Uterus (tissue), 3 donors: ENCODE measurements at regions not wholly inside any gene's neighbourhood (a gene's known extent, or its start where the extent isn't known, plus 50 kb on each side); places are given as distances from the start of the nearest gene placed in this dataset.

Experiments
- DNase-seq, 2 donors: peaks; one replicate each; pipeline ENCODE4 v3.0.0-alpha.2; 2019 to 2020
- H3K27ac ChIP-seq, 2 donors: fragments of 200-600 bp; sonication (generic); 1 replicate in 1 of 2; 2 replicates in 1 of 2; pipeline ENCODE4 v1.5.1; 2016 to 2018
- H3K27me3 ChIP-seq, 2 donors: fragments of 200-600 bp; sonication (generic); one replicate each; pipeline ENCODE4 v1.5.1; 2018 to 2019; ENCODE audit warnings: control low read depth in 1 of 2
- H3K36me3 ChIP-seq, 2 donors: fragments of 200-600 bp; sonication (generic); one replicate each; pipeline ENCODE4 v1.5.1; 2019; ENCODE audit warnings: control low read depth in 1 of 2
- H3K4me1 ChIP-seq, 2 donors: fragments of 200-600 bp; sonication (generic); one replicate each; pipeline ENCODE4 v1.5.1; 2018 to 2019; ENCODE audit warnings: control low read depth in 1 of 2
- H3K4me3 ChIP-seq, 2 donors: fragments of 200-600 bp; sonication (generic); 1 replicate in 1 of 2; 2 replicates in 1 of 2; pipeline ENCODE4 v1.5.1; 2018 to 2019; ENCODE audit warnings: mild to moderate bottlenecking in 1 of 2
- H3K9me3 ChIP-seq, 2 donors: fragments of 200-600 bp; sonication (generic); one replicate each; pipeline ENCODE4 v1.5.1; 2019; ENCODE audit warnings: control low read depth in 1 of 2
- POLR2A ChIP-seq, 2 donors: fragments of 450-650 bp; IDR thresholded peaks; one replicate each; pipeline ENCODE4 v1.6.1; 2016; ENCODE audit warnings: antibody characterized with exemption in 2 of 2, mild to moderate bottlenecking in 1 of 2, moderate library complexity in 1 of 2
- intact Hi-C: fragments of 100-400 bp; cut with DNase I; formaldehyde crosslinking; loops from one replicate; pipeline ENCODE4 v1.15.1; 2023; ENCODE audit warnings: low total_unique reads
- TF ChIP-seq, protein P1 (sequence below), 4 experiments: fragments of 200-600 bp in 2 of 4; fragments of 450-650 bp in 2 of 4; sonication (generic) in 2 of 4; IDR thresholded peaks; one replicate each; pipeline ENCODE4 v1.5.1; 2016 to 2019; ENCODE audit warnings: antibody characterized with exemption in 4 of 4, mild to moderate bottlenecking in 2 of 4, moderate library complexity in 1 of 4
- donor health status: DM: yes; HTN: yes; CAD: no.

DNA sequence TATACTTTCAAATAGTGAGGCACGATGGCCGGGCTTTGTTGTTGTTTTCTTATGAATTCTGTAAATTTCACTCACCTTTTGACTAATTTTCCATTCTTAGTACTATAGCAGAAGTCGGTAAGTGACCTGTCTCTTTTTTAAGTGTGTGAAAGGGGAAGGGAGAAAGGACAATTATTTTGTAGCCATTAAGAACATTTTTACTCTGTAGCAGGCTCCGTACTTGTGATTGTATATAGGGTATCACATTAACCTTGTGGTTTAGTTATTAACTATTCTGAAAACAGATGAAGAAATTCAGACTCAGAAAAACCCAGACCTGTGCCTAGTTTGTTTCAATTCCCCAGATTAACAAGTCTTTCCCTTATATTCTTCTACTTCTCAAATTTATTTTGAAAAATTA, 78.7 kb downstream of the CASP12 start:
- no peaks in the 10 kb centered on the region for H3K9me3 ChIP-seq
- intact Hi-C loops, result no loop called here
- no peak for DNase-seq
- H3K27me3 ChIP-seq, result no peaks in the 10 kb centered on the region
- no peak overlapping the region for H3K4me3 ChIP-seq
- no peaks in the 10 kb centered on the region for H3K4me1 ChIP-seq
- H3K36me3 ChIP-seq, result no peaks in the 10 kb centered on the region
- TF ChIP-seq, protein P1, sequence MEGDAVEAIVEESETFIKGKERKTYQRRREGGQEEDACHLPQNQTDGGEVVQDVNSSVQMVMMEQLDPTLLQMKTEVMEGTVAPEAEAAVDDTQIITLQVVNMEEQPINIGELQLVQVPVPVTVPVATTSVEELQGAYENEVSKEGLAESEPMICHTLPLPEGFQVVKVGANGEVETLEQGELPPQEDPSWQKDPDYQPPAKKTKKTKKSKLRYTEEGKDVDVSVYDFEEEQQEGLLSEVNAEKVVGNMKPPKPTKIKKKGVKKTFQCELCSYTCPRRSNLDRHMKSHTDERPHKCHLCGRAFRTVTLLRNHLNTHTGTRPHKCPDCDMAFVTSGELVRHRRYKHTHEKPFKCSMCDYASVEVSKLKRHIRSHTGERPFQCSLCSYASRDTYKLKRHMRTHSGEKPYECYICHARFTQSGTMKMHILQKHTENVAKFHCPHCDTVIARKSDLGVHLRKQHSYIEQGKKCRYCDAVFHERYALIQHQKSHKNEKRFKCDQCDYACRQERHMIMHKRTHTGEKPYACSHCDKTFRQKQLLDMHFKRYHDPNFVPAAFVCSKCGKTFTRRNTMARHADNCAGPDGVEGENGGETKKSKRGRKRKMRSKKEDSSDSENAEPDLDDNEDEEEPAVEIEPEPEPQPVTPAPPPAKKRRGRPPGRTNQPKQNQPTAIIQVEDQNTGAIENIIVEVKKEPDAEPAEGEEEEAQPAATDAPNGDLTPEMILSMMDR (IDR thresholded peaks at IDR 0.05), result no peak
- no peak for TF ChIP-seq POLR2A (IDR thresholded peaks at IDR 0.05)
- no peak overlapping the region for H3K27ac ChIP-seq

DNA sequence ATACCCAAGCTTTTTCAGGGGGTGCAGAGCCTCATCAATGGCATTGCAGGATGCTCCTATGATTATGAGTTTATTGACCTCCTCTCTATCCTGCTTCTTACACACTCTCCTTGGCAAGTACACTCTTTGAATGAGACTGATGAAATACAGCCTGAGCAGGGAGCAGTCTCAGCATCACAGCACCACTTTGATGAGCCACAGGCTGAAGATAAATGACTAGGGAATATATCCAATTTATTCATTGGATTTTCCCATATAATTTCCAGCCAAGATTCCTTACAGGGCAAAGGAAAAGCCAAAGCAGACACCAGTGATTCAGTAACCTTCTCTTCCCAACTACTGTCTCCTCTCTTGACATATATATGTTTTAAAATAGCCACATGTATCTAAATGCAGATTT, 79.2 kb downstream of the CASP12 start:
- H3K4me3 ChIP-seq, result no peak overlapping the region
- DNase-seq, result no peak
- TF ChIP-seq POLR2A (IDR thresholded peaks at IDR 0.05), result no peak
- no peaks in the 10 kb centered on the region for H3K9me3 ChIP-seq
- no peak overlapping the region for H3K27ac ChIP-seq
- intact Hi-C loops, result no loop called here
- H3K36me3 ChIP-seq, result no peaks in the 10 kb centered on the region
- no peaks in the 10 kb centered on the region for H3K4me1 ChIP-seq
- no peaks in the 10 kb centered on the region for H3K27me3 ChIP-seq

DNA sequence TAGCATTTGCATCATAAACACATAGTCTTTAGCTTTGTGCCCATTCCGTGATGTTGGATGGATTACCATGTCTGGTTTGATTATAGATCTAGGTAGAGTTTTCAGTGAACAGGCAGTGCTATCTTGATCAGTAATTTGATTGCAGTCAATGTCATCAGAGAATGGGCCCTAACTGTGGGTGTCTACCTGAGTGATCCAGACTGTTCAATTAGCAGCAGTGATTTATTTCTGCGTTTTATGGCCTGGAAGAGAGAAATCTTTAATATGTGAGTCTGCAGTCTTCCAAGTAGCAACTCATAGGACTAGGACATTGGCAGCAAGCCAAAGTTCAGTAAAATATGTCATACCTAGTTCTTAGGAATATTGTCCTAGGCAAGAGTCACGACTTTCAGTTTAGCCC, 80.3 kb downstream of the CASP12 start:
- no peak overlapping the region for H3K27ac ChIP-seq
- H3K27me3 ChIP-seq, result no peaks in the 10 kb centered on the region
- DNase-seq, result no peak
- no peaks in the 10 kb centered on the region for H3K36me3 ChIP-seq
- no peaks in the 10 kb centered on the region for H3K9me3 ChIP-seq
- no peaks in the 10 kb centered on the region for H3K4me1 ChIP-seq
- no peak overlapping the region for H3K4me3 ChIP-seq
- TF ChIP-seq, protein P1 (IDR thresholded peaks at IDR 0.05), result no peak
- intact Hi-C loops, result no loop called here

DNA sequence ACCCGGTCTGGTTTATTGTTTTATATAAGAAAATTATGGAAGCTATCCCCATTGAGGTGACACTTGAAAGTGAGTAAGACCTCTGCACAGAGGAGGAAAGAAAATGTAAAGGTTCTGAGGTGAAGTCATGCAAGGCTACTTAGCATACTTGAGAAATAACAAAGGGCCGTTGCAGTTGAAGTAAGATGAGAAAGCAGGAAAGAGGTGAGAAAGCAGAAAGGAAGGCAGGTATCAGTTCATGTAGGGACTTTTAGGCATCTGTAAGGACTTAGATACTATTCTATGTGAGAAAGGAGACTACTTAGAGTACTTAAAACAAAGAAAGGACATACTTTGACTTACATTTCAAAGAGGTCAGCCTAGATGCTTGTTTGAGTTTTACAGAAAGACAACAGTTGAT, 84.7 kb downstream of the CASP12 start:
- Histone ChIP-seq H3K4me1 (no peaks in the 10 kb centered on the region), H3K27me3 (no peaks in the 10 kb centered on the region), H3K9me3 (no peaks in the 10 kb centered on the region), H3K4me3 (no peak overlapping the region), H3K27ac (no peak overlapping the region), H3K36me3 (no peaks in the 10 kb centered on the region)
- intact Hi-C loops, result no loop called here
- TF ChIP-seq POLR2A (IDR thresholded peaks at IDR 0.05), result no peak
- TF ChIP-seq, protein P1 (IDR thresholded peaks at IDR 0.05), result no peak
- DNase-seq, result no peak

DNA sequence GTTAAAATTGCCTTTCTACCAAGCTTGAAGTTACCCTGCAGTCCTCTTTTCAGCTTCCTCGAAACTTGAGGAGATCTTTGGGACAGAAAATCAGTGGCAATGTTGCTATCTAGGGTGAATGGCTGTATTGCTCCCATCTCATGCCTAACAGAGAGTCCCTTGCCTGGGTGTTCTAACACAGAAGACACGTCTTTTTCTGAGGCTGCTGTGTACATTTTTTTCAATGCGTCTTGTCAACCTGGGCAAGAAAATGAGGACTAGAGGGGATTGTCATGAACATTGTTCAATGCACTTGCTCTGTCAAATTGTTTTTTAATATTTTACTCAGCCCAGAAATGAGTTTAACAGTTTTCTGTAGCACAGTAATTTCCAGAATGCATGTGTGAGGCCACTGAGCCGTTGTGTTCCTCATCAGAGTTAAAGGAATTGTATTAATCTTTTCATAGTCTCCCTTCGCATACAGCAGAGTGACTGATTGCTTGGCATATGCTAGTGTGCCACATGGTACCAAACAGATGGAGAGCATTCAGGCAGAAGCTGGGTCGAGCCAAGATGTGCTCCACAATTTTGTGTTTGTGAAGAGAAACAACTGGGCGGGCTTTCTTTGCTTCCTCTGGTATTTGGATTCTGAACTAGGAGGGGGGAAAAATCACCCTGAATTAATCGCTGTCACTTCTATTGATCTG, 86.0 kb downstream of the CASP12 start:
- Histone ChIP-seq H3K27me3 (no peaks in the 10 kb centered on the region), H3K4me3 (no peak overlapping the region), H3K36me3 (no peaks in the 10 kb centered on the region), H3K4me1 (no peaks in the 10 kb centered on the region), H3K9me3 (no peaks in the 10 kb centered on the region), H3K27ac (no peak overlapping the region)
- DNase-seq, result no peak
- intact Hi-C loops, result no loop called here
- TF ChIP-seq, protein P1 (IDR thresholded peaks at IDR 0.05), result no peak
- TF ChIP-seq POLR2A (IDR thresholded peaks at IDR 0.05), result no peak

DNA sequence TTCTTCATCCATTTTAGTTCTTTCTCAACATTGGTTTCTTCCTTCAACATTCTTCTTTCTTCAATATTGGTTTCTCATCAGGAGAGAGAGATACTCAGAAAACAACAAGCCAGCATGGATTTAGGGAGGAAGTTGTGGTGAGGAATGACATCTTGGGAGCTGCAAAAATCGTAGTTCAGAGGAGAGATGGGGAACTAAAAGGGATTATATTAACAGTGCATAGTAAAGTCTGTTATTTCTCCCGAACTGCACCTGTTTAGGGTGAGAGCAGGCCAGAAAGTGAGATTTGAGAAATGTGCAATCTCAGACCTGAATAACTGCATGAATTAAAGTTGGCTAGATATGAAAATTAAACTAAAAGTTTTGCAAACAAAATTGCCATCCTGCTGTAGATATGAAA, 94.5 kb downstream of the CASP12 start:
- TF ChIP-seq, protein P1 (IDR thresholded peaks at IDR 0.05), result no peak
- TF ChIP-seq POLR2A (IDR thresholded peaks at IDR 0.05), result no peak
- Histone ChIP-seq H3K36me3 (no peaks in the 10 kb centered on the region), H3K27ac (no peak overlapping the region), H3K4me1 (no peaks in the 10 kb centered on the region), H3K9me3 (no peaks in the 10 kb centered on the region), H3K4me3 (no peak overlapping the region), H3K27me3 (no peaks in the 10 kb centered on the region)
- DNase-seq, result no peak
- intact Hi-C loops, result no loop called here
